SK-N-SH (cell line): ENCODE measurements at regions not wholly inside any gene's neighbourhood (a gene's known extent, or its start where the extent isn't known, plus 50 kb on each side); places are given as distances from the start of the nearest gene placed in this dataset.

Source experiments
- CTCF ChIA-PET: fragments of 300-600, 350-600 bp; formaldehyde crosslinking; extraction: SDS; loops from one replicate; lab custom pipeline; 2021; lab: Yijun Ruan, JAX
- POLR2A ChIA-PET: fragments of 350-600 bp; sonication (Branson Sonifier 250); formaldehyde crosslinking; extraction: SDS; loops from one replicate; lab custom pipeline; 2020; ENCODE audit warnings: antibody characterized with exemption, inconsistent platforms; lab: Yijun Ruan, JAX
- DNase-seq: peaks from one replicate; pipeline ENCODE4 v3.0.0; 2012
- H2AFZ ChIP-seq: fragments of 200-600 bp; sonication (generic); 2 replicates; pipeline ENCODE4 v1.8.1; 2016; ENCODE audit warnings: antibody characterized with exemption, mild to moderate bottlenecking, low read depth
- H3F3A ChIP-seq: fragments of 200-600 bp; sonication (generic); replicated peaks from 2 replicates; pipeline ENCODE3; 2016; ENCODE audit warnings: antibody characterized with exemption, mild to moderate bottlenecking; ENCODE audit not compliant: insufficient read depth
- H3K27ac ChIP-seq, 2 experiments: fragments of 200-500 bp in 1 of 2; fragments of 200-600 bp in 1 of 2; sonication (Bioruptor generic) in 1 of 2; sonication (generic), shearing (Covaris generic) in 1 of 2; 2 replicates each; pipeline versions ENCODE4 v1.5.1 to v1.6.1; 2014 to 2016; ENCODE audit warnings: low read depth in 2 of 2, inconsistent platforms in 1 of 2, low read length in 1 of 2, mild to moderate bottlenecking in 1 of 2, mixed read lengths in 1 of 2
- H3K27me3 ChIP-seq: fragments of 200-600 bp; sonication (generic), shearing (Covaris generic); 2 replicates; pipeline ENCODE4 v1.6.1; 2016; ENCODE audit warnings: mixed run types; ENCODE audit not compliant: insufficient read depth
- H3K36me3 ChIP-seq, 2 experiments: fragments of 200-500 bp in 1 of 2; fragments of 200-600 bp in 1 of 2; sonication (Bioruptor generic) in 1 of 2; sonication (generic) in 1 of 2; replicated peaks in 1 of 2; 2 replicates each; pipeline versions ENCODE3 to v1.5.1; 2014 to 2016; ENCODE audit warnings: low read length in 1 of 2, mild to moderate bottlenecking in 1 of 2; ENCODE audit not compliant: insufficient read depth in 2 of 2, control insufficient read depth in 1 of 2
- H3K4me1 ChIP-seq, 2 experiments: fragments of 200-500 bp in 1 of 2; fragments of 200-600 bp in 1 of 2; sonication (Bioruptor generic) in 1 of 2; sonication (generic), shearing (Covaris generic) in 1 of 2; 2 replicates each; pipeline versions ENCODE4 v1.5.1 to v1.6.1; 2014 to 2016; ENCODE audit warnings: low read depth in 1 of 2, low read length in 1 of 2, mixed run types in 1 of 2; ENCODE audit not compliant: insufficient read depth in 2 of 2, control insufficient read depth in 1 of 2
- H3K4me2 ChIP-seq: fragments of 200-600 bp; sonication (generic), shearing (Covaris generic); 2 replicates; pipeline ENCODE4 v1.6.1; 2017; ENCODE audit warnings: mixed run types
- H3K4me3 ChIP-seq, 2 experiments: fragments of 200-500 bp in 1 of 2; fragments of 200-600 bp in 1 of 2; sonication (Bioruptor generic) in 1 of 2; sonication (generic), shearing (Covaris generic) in 1 of 2; 2 replicates each; pipeline versions ENCODE4 v1.5.1 to v1.8.1; 2014 to 2016; ENCODE audit warnings: low read depth in 2 of 2, inconsistent platforms in 1 of 2, low read length in 1 of 2, mild to moderate bottlenecking in 1 of 2, mixed read lengths in 1 of 2, moderate library complexity in 1 of 2
- H3K79me2 ChIP-seq: fragments of 200-600 bp; sonication (generic); 2 replicates; pipeline ENCODE4 v1.8.1; 2017; ENCODE audit warnings: mild to moderate bottlenecking; ENCODE audit not compliant: insufficient read depth
- H3K9ac ChIP-seq: fragments of 200-600 bp; sonication (generic); 2 replicates; pipeline ENCODE4 v1.6.1; 2017; ENCODE audit warnings: mixed run types
- H3K9me2 ChIP-seq: fragments of 200-600 bp; sonication (generic); 2 replicates; pipeline ENCODE4 v1.6.1; 2017; ENCODE audit warnings: mixed run types
- H3K9me3 ChIP-seq: fragments of 200-600 bp; sonication (generic); 2 replicates; pipeline ENCODE4 v1.6.1; 2017; ENCODE audit warnings: mixed run types, mild to moderate bottlenecking, moderate library complexity
- H4K20me1 ChIP-seq: fragments of 200-600 bp; sonication (generic); 2 replicates; pipeline ENCODE4 v1.6.1; 2017; ENCODE audit warnings: mild to moderate bottlenecking, mixed run types; ENCODE audit not compliant: insufficient read depth
- MAX ChIP-seq: IDR thresholded peaks from 2 replicates; pipeline ENCODE4 v1.4.0; 2012; ENCODE audit warnings: low read depth
- WGBS: methylation state at CpG from one replicate; pipeline ENCODE4 v1.1.6; 2017; ENCODE audit warnings: low lambda C conversion rate; 5-methylcytosine and 5-hydroxymethylcytosine counted together
- TF ChIP-seq, protein P1 (sequence below): IDR thresholded peaks from 2 replicates; pipeline ENCODE4 v1.6.1; 2012; ENCODE audit warnings: mild to moderate bottlenecking, low read depth, low read length, moderate library complexity

GRCh38 chrX:131146702-131147101, 88.6 kb downstream of the ARHGAP36 start:
- POLR2A ChIA-PET, result no interaction called here
- H3K79me2 ChIP-seq, result no peaks in the 10 kb centered on the region
- H3K4me1 ChIP-seq, result no peaks in the 10 kb centered on the region
- no peak overlapping the region for H2AFZ ChIP-seq
- no peak overlapping the region for H3K4me2 ChIP-seq
- H3K9ac ChIP-seq, result no peak overlapping the region
- no peaks in the 10 kb centered on the region for H3K27me3 ChIP-seq
- no peak overlapping the region for H3K27ac ChIP-seq
- H3F3A ChIP-seq, result no peaks in the 10 kb centered on the region
- no peak for DNase-seq
- H3K4me3 ChIP-seq, result no peak overlapping the region
- H3K9me3 ChIP-seq, result no peaks in the 10 kb centered on the region
- CTCF ChIA-PET, result no interaction called here
- WGBS, result 18% methylated on average over 3 of the region's 3 CpGs
- TF ChIP-seq, protein P1, sequence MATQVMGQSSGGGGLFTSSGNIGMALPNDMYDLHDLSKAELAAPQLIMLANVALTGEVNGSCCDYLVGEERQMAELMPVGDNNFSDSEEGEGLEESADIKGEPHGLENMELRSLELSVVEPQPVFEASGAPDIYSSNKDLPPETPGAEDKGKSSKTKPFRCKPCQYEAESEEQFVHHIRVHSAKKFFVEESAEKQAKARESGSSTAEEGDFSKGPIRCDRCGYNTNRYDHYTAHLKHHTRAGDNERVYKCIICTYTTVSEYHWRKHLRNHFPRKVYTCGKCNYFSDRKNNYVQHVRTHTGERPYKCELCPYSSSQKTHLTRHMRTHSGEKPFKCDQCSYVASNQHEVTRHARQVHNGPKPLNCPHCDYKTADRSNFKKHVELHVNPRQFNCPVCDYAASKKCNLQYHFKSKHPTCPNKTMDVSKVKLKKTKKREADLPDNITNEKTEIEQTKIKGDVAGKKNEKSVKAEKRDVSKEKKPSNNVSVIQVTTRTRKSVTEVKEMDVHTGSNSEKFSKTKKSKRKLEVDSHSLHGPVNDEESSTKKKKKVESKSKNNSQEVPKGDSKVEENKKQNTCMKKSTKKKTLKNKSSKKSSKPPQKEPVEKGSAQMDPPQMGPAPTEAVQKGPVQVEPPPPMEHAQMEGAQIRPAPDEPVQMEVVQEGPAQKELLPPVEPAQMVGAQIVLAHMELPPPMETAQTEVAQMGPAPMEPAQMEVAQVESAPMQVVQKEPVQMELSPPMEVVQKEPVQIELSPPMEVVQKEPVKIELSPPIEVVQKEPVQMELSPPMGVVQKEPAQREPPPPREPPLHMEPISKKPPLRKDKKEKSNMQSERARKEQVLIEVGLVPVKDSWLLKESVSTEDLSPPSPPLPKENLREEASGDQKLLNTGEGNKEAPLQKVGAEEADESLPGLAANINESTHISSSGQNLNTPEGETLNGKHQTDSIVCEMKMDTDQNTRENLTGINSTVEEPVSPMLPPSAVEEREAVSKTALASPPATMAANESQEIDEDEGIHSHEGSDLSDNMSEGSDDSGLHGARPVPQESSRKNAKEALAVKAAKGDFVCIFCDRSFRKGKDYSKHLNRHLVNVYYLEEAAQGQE, result peak; percentile 78; the same call in 1 of the 2 replicates
- TF ChIP-seq MAX, result no peak
- H4K20me1 ChIP-seq, result no peaks in the 10 kb centered on the region
- H3K9me2 ChIP-seq, result no peaks in the 10 kb centered on the region
- peaks cover 0 to 3% of the 10 kb centered on the region in 2 experiments for H3K36me3 ChIP-seq
